ELF-1 (cell line): ENCODE measurements at regions not wholly inside any gene's neighbourhood (a gene's known extent, or its start where the extent isn't known, plus 50 kb on each side); places are given as distances from the start of the nearest gene placed in this dataset.
A peak's percentile ranks its signal among the peaks of the same experiment; 100 is the strongest.

ENCODE experiments used
- DNase-seq: peaks from one replicate; pipeline ENCODE4 v3.0.0-alpha.2; 2016; ENCODE audit warnings: low read depth, low spot score

DNA sequence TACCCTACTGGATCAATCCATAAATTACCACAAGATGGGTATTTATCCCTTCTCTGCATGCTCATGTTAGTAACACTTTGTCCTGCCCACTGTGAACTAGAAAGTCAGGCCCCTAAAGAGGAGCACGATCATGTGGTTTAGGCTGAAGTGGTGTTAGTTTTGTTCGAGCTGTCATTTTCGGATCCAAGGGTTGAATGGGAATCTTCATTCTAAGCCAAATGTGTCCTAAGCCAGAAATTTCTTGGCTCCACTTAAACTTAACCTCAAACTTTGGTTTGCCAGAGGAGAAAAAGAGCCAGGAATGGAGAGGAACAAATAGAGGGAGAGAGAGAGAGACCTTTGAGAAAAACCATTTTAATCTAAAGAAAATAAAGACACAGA is 837.7 kb upstream of the ZNF608 start:
- no peak for DNase-seq

GRCh38 chr5:125587631-125588030 is 835.6 kb upstream of the GRAMD2B start:
- no peak for DNase-seq

- no peak for DNase-seq
Observed at GRCh38 chr5:125592856-125593255, 830.4 kb upstream of the GRAMD2B start.

DNA sequence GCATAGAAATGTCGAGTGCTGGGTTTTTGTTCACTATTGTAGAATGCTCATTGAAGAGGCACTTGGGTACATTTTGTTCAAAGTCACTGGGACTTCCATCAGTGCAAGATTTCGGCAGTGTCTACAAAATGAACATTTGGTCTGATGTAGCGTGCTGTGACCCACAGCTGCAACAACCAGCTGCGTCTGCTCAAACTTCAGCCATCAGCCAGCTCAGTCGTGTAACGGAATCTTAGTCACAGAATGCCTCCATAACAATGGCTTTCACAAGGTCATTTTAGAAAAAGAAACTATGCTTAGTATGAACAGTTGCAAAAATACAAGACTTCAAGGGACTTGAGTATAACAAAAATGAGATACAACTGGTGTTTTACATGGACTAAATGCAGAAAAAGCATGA is 828.1 kb upstream of the GRAMD2B start:
- no peak for DNase-seq

DNA sequence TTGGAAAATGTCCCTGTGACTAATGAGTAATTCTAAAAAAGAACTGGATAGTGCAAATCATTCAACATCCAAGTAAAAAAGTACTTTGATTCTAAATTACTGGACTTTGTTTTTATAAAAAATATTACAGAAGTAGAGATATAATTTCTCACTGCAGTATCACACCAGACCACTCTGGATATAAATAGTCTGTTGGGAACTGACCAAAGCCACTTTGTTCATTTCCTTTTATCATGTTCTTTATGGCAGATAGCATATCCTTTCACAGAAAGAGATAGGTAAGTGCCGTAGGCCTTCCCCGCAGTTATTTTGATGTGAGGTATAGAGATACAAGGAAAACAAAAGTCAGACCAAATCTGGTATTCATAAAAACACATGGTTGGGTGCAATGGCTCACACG is 827.4 kb upstream of the GRAMD2B start:
- DNase-seq, result no peak

GRCh38 chr5:125597338-125597737 is 825.9 kb upstream of the GRAMD2B start:
- DNase-seq, result no peak

DNA sequence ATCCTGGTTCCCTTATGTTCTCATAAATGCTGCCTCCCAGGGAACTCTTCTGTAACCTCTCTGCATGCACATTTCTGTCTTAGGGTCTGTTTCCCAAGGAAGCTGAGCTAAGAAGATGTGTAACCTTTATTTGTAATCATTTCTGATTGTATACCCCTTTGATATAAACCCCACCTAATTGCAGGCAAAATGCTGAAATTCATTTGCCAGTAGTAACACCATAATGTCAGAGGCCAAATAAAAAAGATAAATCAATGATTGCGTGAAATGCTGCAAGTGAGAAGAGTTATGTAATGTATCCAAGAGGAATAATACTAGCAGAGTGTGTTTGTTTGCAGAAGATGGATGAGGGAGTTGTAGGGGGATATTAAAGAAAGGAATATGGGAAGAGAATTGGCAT is 822.6 kb upstream of the GRAMD2B start:
- no peak for DNase-seq

GRCh38 chr5:125602184-125602583 is 821.0 kb upstream of the GRAMD2B start:
- no peak for DNase-seq

- no peak for DNase-seq
Observed at GRCh38 chr5:125603321-125603720, 819.9 kb upstream of the GRAMD2B start.

GRCh38 chr5:125604104-125604503 is 819.1 kb upstream of the GRAMD2B start:
- DNase-seq, result no peak

GRCh38 chr5:125607018-125607417 is 816.2 kb upstream of the GRAMD2B start:
- DNase-seq, result peak; percentile 26

DNA sequence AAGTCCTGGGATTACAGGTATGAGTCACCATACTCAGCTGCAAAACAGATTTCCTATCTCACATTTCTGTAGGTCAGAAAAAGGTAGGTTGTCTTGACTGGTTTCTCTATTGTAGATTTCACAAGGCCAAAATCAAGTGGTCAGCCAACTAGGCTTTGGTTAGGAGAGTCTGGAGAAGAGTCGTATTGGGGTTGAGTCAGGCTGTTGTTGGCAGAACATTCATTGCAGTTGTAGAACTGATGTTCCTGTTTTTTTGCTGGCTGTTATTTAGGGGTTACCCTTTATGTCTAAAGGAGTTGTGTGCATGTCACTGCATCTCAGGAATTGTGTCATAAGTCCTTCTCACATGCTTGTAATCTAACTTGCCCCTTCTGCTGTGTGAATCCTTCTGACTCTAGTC is 814.2 kb upstream of the GRAMD2B start:
- no peak for DNase-seq

- DNase-seq, result no peak
Observed at GRCh38 chr5:125610892-125611291, 812.3 kb upstream of the GRAMD2B start.

DNA sequence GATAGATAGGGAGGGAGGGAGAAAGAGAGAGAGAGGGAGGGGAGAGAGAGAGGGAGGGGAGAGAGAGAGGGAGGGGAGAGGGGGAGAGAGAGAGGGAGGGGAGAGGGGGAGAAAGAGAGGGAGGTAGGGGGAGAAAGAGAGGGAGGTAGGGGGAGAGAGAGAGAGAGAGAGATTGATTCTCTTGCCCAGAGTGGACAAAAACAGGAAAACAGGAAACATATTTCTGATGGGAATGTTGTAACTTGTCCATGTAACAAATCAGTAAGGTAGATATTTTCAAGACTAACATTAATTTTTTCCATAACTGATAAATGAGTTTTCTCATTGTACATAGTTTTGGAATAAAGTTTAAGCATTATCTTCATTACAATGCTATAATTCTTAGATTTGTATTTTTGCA is 811.7 kb upstream of the GRAMD2B start:
- no peak for DNase-seq

DNA sequence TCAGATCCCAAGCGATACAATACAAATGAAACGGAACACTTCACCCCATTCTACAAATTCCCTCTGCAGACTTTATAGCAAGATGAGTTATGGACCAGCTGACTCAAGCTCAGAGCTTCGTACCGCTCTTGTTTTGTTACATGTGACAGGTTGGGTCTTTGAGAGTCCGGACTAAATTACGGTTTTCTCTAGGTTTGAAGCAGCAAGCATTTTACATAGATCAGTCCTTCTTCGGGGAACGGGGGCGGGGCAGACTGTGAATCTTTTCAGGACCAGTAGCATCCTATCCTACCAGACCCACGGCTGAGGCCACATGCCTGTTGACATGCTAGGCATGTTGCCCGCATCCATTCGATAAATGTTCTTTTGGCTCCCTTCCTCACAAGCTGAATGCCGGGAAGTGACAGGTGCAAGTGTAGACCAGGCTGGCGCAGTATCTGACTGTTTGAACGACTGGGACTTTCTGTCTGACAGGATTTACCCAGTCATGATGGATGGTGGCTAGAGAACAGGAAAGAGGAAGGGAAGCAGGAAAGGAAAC is 811.0 kb upstream of the GRAMD2B start:
- DNase-seq, result no peak

DNA sequence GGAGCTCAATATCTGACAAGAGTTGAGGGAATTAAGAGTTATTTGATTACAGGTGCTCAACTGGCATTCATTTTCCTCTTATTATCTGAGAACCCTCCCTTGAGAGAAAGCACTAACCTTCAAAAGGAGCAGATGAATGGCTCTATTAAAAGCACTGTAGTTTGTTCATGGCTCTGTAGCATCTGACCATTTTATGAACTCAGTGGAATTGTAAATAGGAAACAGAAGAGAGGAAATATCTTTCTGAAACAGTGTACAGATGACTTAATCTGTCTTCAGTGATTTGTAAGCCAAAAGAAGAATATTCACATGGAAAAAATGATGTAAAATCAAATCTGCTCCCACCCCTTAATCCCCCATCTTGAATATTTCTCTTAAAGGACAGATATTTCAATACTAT is 810.4 kb upstream of the GRAMD2B start:
- DNase-seq, result no peak

DNA sequence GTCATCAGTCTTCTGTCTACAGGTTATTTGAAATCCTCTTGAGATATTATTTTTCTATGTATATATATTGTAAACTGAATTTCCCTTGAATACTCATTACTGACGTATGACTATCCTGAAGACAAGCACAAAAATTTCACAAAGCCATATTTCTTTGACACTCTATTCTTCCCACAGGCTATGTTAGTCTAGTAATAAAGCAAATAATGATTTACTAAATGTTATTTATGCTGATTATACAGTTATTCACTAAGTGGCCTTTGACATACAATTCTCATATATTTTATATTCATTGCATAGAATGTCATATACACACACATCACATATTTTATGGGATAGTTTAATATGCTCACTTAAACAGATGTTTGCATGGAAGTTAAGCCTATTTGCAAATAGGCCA is 793.0 kb upstream of the GRAMD2B start:
- DNase-seq, result no peak

DNA sequence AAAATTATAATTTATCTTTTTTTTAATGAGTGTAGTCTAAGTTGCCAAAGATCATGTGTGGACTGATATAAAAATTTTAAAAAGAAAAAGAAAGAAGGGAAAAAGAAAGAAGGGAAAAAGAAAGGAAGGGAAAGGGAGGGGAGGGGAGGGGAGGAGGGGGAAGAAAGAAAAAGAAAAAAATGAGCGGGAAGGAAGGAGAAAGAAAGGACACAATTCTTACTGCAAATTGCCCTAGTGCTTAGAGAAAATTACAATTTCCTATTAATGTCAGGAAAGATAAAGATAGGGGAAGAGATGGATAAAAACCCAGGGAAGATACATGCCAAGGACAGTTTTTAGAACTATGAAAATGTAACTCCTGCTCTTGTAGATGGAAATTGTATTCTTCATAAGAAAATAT is 789.7 kb upstream of the GRAMD2B start:
- DNase-seq, result no peak

GRCh38 chr5:125634216-125634835 is 788.9 kb upstream of the GRAMD2B start:
- no peak for DNase-seq

- DNase-seq, result no peak
Observed at GRCh38 chr5:125639858-125640257, 783.4 kb upstream of the GRAMD2B start.

DNA sequence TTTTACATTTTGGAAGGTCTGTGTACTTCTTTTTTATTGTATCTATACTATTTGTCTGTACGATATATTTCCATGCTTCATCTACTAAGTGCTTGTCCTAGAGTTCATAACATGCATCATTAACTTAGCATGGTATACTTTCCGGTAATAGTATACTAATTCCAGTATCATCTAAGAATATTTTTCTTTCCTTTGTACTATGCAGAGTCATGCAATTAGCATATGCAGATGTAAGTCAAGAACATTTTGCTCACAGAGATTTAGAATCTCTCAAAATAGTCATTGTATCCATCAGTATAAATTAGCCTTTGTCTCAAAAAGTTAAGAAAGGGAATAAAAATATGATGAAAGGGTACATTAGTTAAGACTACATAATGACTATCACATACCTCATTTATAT is 770.4 kb upstream of the GRAMD2B start:
- DNase-seq, result no peak

DNA sequence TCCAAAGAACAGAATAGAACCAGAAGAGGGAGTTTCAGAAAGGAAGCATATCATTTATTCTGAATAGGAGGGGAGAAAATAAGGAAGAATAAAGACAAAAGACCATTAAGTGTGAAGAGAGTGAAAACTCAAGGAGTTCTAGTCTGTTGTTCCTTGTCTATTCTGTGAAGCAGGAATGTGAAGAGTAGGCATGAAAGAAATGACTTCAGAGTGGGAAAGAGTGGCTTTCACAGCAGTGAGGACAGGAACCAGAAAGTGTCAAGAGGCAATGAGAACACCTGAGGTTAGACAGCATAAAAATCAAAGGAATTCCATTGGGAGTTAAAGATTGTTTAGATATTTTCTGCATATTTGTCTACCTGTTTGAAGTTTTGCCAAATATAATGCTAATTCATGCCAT is 768.8 kb upstream of the GRAMD2B start:
- DNase-seq, result no peak

DNA sequence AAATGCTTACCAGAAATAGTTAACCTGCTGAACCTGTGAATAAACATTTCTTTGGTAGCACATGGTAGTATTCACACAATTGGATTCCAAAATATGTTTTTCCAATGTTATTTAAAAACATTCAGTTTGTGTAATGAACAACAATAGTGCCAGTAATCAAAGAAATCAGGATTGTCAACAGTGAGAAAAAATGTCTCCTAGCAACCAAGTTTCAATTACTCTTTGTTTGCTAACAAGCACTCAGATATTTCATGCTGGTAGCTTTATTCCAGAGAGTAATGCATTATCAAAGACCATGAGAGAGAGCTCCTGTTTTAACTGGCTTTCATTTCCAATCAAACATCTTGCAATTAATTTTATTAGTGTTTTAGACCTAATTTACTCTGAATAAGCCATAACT is 768.1 kb upstream of the GRAMD2B start:
- no peak for DNase-seq

- DNase-seq, result no peak
Observed at GRCh38 chr5:125657936-125658335, 765.3 kb upstream of the GRAMD2B start.
